Osteoblast (primary cell): ENCODE measurements at regions not wholly inside any gene's neighbourhood (a gene's known extent, or its start where the extent isn't known, plus 50 kb on each side); places are given as distances from the start of the nearest gene placed in this dataset.

Source experiments
- DNase-seq: peaks from one replicate; pipeline ENCODE4 v3.0.0; 2011; ENCODE audit warnings: low spot score, mixed read lengths; ENCODE audit not compliant: insufficient read length; ENCODE audit errors: missing footprints
- H2AFZ ChIP-seq: 2 replicates; pipeline ENCODE4 v1.6.0; 2011; ENCODE audit warnings: mild to moderate bottlenecking, low read length
- H3K27ac ChIP-seq: 2 replicates; pipeline ENCODE4 v1.5.1; 2011; ENCODE audit warnings: mild to moderate bottlenecking, low read depth, low read length, moderate library complexity
- H3K27me3 ChIP-seq: 2 replicates; pipeline ENCODE4 v1.6.0; 2012; ENCODE audit warnings: mild to moderate bottlenecking, control low read depth, inconsistent platforms, low read length, moderate library complexity; ENCODE audit not compliant: insufficient read depth
- H3K36me3 ChIP-seq: 2 replicates; pipeline ENCODE4 v1.5.1; 2011; ENCODE audit warnings: mild to moderate bottlenecking, low read length, control low read depth, moderate library complexity; ENCODE audit not compliant: insufficient read depth
- H3K4me1 ChIP-seq: 2 replicates; pipeline ENCODE4 v1.5.1; 2011; ENCODE audit warnings: mild to moderate bottlenecking, low read length, control low read depth, moderate library complexity; ENCODE audit not compliant: insufficient read depth
- H3K4me2 ChIP-seq: 2 replicates; pipeline ENCODE4 v1.6.0; 2011; ENCODE audit warnings: mild to moderate bottlenecking, low read length; ENCODE audit not compliant: insufficient read depth
- H3K4me3 ChIP-seq: fragments of 200-600 bp; sonication (generic); 3 replicates; pipeline ENCODE4 v1.5.1; 2012; ENCODE audit warnings: mild to moderate bottlenecking, low read length, inconsistent platforms; ENCODE audit not compliant: insufficient read depth
- H3K79me2 ChIP-seq: 2 replicates; pipeline ENCODE4 v1.6.0; 2012; ENCODE audit warnings: mild to moderate bottlenecking, low read length, control low read depth, inconsistent platforms; ENCODE audit not compliant: insufficient read depth
- H3K9me3 ChIP-seq: 2 replicates; pipeline ENCODE4 v1.5.1; 2011; ENCODE audit warnings: low read depth, low read length, control low read depth
- H4K20me1 ChIP-seq: 2 replicates; pipeline ENCODE4 v1.6.0; 2012; ENCODE audit warnings: mild to moderate bottlenecking, low read length, control low read depth; ENCODE audit not compliant: insufficient read depth
- CTCF ChIP-seq: IDR thresholded peaks from 2 replicates; pipeline ENCODE4 v1.5.1; 2011; ENCODE audit warnings: mild to moderate bottlenecking, low read depth, low read length, moderate library complexity; ENCODE audit errors: extremely low read depth

- H3K4me2 ChIP-seq: no peak overlapping the region
- H3K27me3 ChIP-seq: no peaks in the 10 kb centered on the region
- DNase-seq: no peak
- H3K4me1 ChIP-seq: no peaks in the 10 kb centered on the region
- no peak overlapping the region for H3K4me3 ChIP-seq
- no peaks in the 10 kb centered on the region for H4K20me1 ChIP-seq
- no peaks in the 10 kb centered on the region for H3K79me2 ChIP-seq
- TF ChIP-seq CTCF: no peak
- H3K9me3 ChIP-seq: no peaks in the 10 kb centered on the region
- no peaks in the 10 kb centered on the region for H3K36me3 ChIP-seq
- no peak overlapping the region for H3K27ac ChIP-seq
- no peak overlapping the region for H2AFZ ChIP-seq
Measured at GRCh38 chr10:130545697-130546096, 409.5 kb downstream of the GLRX3 start.

GRCh38 chr10:130546841-130547240 is 410.6 kb downstream of the GLRX3 start:
- H3K27ac ChIP-seq: no peak overlapping the region
- no peak overlapping the region for H2AFZ ChIP-seq
- no peak for TF ChIP-seq CTCF
- no peak overlapping the region for H3K4me3 ChIP-seq
- H3K27me3 ChIP-seq: no peaks in the 10 kb centered on the region
- no peak overlapping the region for H3K4me2 ChIP-seq
- no peaks in the 10 kb centered on the region for H3K9me3 ChIP-seq
- no peaks in the 10 kb centered on the region for H3K79me2 ChIP-seq
- H3K4me1 ChIP-seq: no peaks in the 10 kb centered on the region
- no peaks in the 10 kb centered on the region for H4K20me1 ChIP-seq
- no peaks in the 10 kb centered on the region for H3K36me3 ChIP-seq
- no peak for DNase-seq

- H3K9me3 ChIP-seq: no peaks in the 10 kb centered on the region
- H4K20me1 ChIP-seq: no peaks in the 10 kb centered on the region
- no peaks in the 10 kb centered on the region for H3K79me2 ChIP-seq
- no peaks in the 10 kb centered on the region for H3K36me3 ChIP-seq
- no peaks in the 10 kb centered on the region for H3K27me3 ChIP-seq
- no peak overlapping the region for H3K4me3 ChIP-seq
- no peak for TF ChIP-seq CTCF
- no peak overlapping the region for H2AFZ ChIP-seq
- H3K4me2 ChIP-seq: no peak overlapping the region
- no peak for DNase-seq
- no peaks in the 10 kb centered on the region for H3K4me1 ChIP-seq
- no peak overlapping the region for H3K27ac ChIP-seq
Measured at GRCh38 chr10:130547368-130547767, 411.2 kb downstream of the GLRX3 start.

- Histone ChIP-seq H3K27me3 (no peaks in the 10 kb centered on the region), H3K79me2 (no peaks in the 10 kb centered on the region), H3K4me1 (no peaks in the 10 kb centered on the region), H3K4me3 (no peak overlapping the region), H3K9me3 (no peaks in the 10 kb centered on the region), H4K20me1 (no peaks in the 10 kb centered on the region), H3K36me3 (no peaks in the 10 kb centered on the region), H3K4me2 (no peak overlapping the region), H2AFZ (no peak overlapping the region), H3K27ac (no peak overlapping the region)
- no peak for TF ChIP-seq CTCF
- DNase-seq: no peak
Measured at GRCh38 chr10:130550952-130551674, 414.9 kb downstream of the GLRX3 start.
